ENCODE measurements at regions not wholly inside any gene's neighbourhood (a gene's known extent, or its start where the extent isn't known, plus 50 kb on each side); places are given as distances from the start of the nearest gene placed in this dataset.

DNA sequence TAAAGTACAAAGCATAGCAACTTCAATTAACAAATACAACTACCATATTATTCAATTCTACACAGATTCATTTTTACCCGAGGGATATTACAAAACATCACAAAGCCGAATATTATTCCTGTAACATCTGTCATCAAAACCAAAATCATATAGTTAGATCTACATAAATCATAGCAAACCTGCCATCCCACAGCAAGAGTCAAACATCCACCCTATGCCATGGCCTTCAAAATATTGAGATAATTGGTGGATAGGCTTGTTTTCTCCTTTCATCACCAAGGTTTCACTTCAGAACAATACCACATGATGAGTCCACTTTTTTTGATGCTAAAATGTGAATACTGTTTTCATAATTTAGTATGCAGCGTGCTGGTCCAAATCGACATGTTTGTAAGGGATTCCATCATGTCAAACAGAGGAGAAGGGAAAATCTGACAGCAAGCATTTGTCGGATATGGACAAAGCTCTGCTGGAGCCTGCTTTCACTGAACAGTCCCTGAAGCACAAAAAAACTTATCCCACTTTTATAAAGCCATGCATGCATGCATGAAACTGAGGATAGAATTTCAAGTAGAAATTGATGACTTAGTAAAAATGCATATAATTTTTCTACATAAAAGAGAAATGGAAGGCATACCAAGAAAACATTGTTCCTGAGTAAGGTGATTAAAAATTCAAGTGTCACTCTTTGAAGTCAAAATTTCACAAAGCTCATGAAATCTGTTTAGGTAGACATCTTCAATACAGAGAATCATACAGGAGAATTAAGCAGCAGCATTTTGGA lies 494.1 kb downstream of the HACE1 start:
- TF ChIP-seq, protein P1, sequence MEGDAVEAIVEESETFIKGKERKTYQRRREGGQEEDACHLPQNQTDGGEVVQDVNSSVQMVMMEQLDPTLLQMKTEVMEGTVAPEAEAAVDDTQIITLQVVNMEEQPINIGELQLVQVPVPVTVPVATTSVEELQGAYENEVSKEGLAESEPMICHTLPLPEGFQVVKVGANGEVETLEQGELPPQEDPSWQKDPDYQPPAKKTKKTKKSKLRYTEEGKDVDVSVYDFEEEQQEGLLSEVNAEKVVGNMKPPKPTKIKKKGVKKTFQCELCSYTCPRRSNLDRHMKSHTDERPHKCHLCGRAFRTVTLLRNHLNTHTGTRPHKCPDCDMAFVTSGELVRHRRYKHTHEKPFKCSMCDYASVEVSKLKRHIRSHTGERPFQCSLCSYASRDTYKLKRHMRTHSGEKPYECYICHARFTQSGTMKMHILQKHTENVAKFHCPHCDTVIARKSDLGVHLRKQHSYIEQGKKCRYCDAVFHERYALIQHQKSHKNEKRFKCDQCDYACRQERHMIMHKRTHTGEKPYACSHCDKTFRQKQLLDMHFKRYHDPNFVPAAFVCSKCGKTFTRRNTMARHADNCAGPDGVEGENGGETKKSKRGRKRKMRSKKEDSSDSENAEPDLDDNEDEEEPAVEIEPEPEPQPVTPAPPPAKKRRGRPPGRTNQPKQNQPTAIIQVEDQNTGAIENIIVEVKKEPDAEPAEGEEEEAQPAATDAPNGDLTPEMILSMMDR (IDR thresholded peaks at IDR 0.05): no peak
- no peak for TF ChIP-seq POLR2A (IDR thresholded peaks at IDR 0.05)
